ENCODE measurements at regions not wholly inside any gene's neighbourhood (a gene's known extent, or its start where the extent isn't known, plus 50 kb on each side); places are given as distances from the start of the nearest gene placed in this dataset.

DNA sequence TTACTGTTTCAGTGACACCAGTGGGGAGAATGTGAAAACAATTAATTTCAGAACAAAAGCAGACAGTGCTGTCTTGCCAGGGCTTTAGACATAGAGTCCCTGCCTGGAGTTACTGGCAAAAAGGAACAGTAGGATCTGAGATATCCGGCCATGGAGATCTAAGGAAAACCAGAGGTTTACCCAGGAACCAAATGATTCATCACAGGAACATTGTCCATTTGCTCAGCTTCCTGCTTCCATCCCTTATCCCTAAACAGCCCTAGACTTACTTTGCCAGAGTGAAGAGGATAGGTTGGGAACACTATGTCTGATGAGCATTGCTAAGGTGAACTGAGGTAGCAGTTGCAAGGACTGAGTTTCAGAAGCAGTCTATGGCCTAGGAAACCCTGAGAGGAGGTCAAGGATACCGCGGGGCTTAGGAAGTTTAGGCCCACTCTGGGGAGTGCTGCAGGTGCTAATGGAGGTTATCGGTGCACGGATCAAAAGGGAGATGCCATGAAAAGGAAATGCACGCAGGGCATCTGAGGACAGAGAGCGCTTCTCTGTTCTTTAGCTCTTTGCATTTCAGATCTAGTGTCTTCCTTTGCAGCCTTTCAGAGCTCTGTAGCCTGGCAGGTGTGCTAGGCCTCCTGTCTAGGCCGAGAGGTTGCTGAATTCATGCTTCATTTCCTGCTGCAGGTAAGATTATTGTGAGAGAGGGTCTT lies 223.9 kb downstream of the CDCA7 start:
- Histone ChIP-seq H3K36me3 (ENCODE audit: control insufficient read depth, insufficient read depth, low read length) (no peaks in the 10 kb centered on the region), H3K4me3 (replicated peaks; ENCODE audit: low read depth, low read length) (no peak overlapping the region), H3K27me3 (replicated peaks; ENCODE audit: control insufficient read depth, insufficient read depth, low read length) (no peaks in the 10 kb centered on the region)
- no peak for DNase-seq (ENCODE audit: extremely low read depth, insufficient read length)
- TF ChIP-seq, protein P1, sequence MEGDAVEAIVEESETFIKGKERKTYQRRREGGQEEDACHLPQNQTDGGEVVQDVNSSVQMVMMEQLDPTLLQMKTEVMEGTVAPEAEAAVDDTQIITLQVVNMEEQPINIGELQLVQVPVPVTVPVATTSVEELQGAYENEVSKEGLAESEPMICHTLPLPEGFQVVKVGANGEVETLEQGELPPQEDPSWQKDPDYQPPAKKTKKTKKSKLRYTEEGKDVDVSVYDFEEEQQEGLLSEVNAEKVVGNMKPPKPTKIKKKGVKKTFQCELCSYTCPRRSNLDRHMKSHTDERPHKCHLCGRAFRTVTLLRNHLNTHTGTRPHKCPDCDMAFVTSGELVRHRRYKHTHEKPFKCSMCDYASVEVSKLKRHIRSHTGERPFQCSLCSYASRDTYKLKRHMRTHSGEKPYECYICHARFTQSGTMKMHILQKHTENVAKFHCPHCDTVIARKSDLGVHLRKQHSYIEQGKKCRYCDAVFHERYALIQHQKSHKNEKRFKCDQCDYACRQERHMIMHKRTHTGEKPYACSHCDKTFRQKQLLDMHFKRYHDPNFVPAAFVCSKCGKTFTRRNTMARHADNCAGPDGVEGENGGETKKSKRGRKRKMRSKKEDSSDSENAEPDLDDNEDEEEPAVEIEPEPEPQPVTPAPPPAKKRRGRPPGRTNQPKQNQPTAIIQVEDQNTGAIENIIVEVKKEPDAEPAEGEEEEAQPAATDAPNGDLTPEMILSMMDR (IDR thresholded peaks at IDR 0.05; ENCODE audit: insufficient read depth, low read length, poor library complexity, severe bottlenecking) = no peak

DNA sequence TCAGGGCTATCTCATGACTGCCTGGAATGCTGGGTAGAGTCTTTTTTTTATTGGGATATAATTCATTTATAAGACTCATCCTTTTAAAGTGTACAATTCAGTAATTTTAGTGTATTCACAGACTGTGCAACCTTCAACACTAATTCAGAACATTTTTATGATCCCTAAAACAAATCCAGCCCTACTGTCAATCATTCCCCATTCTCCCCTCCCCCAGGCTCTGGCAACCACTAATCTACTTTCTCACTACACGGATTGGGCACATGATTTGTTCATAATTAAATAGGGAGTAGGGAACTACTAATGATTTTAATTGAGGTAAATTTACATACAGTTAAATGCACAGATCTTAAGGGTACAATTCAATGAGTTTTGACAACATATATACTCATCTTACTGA lies 225.7 kb downstream of the CDCA7 start:
- no peak for DNase-seq (ENCODE audit: extremely low read depth, insufficient read length)
- Histone ChIP-seq H3K4me3 (replicated peaks; ENCODE audit: low read depth, low read length) (no peak overlapping the region), H3K27me3 (replicated peaks; ENCODE audit: control insufficient read depth, insufficient read depth, low read length) (0 out of 2 replicates have a peak, but pooled peaks cover 1% of the 10 kb centered on the region), H3K36me3 (ENCODE audit: control insufficient read depth, insufficient read depth, low read length) (no peaks in the 10 kb centered on the region)
- TF ChIP-seq, protein P1 (IDR thresholded peaks at IDR 0.05; ENCODE audit: insufficient read depth, low read length, poor library complexity, severe bottlenecking) = no peak

DNA sequence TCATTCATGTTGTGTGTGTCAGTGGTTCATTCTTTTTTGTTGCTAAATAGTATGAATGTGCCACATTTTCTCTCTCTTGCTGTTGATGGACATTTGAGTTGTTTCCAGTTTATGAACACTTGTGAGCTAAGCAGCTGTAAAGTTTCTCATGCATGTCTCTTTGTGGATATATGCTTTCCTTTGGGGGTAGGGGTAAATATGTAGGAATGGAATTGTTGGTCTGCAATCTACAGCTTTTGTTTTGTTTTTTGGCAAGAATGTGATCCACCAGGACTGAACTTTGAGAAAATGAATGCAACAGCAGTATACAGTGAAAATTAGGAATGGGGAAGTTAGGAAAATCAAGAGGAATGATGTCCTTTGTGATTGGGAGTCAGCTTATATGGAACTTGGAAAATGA lies 226.3 kb downstream of the CDCA7 start:
- H3K36me3 ChIP-seq (ENCODE audit: control insufficient read depth, insufficient read depth, low read length) = no peaks in the 10 kb centered on the region
- DNase-seq (ENCODE audit: extremely low read depth, insufficient read length) = no peak
- TF ChIP-seq, protein P1 (IDR thresholded peaks at IDR 0.05; ENCODE audit: insufficient read depth, low read length, poor library complexity, severe bottlenecking) = no peak
- no peak overlapping the region for H3K4me3 ChIP-seq (replicated peaks; ENCODE audit: low read depth, low read length)
- H3K27me3 ChIP-seq (replicated peaks; ENCODE audit: control insufficient read depth, insufficient read depth, low read length) = 0 out of 2 replicates have a peak, but pooled peaks cover 1% of the 10 kb centered on the region

DNA sequence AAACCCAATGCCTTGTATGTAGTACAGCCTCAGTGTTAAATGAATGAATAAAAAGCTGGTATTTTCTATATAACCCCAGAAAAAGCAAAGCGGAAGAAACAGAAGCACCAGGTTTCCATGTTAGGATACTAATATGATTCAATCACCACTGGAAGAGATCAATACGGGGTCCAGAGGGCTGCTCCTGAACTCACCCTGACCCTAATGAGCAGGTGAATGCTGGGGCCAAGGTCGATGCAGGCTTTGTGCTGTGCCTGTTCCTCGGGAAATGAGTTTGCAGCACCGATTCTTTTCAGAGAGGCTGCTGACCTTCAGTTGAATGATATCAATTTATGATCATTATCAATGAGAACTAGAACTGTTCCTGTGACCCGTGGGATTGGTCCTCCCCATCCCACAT lies 228.5 kb downstream of the CDCA7 start:
- Histone ChIP-seq H3K36me3 (ENCODE audit: control insufficient read depth, insufficient read depth, low read length) (no peaks in the 10 kb centered on the region), H3K27me3 (replicated peaks; ENCODE audit: control insufficient read depth, insufficient read depth, low read length) (0 out of 2 replicates have a peak, but pooled peaks cover 1% of the 10 kb centered on the region), H3K4me3 (replicated peaks; ENCODE audit: low read depth, low read length) (no peak overlapping the region)
- TF ChIP-seq, protein P1 (IDR thresholded peaks at IDR 0.05; ENCODE audit: insufficient read depth, low read length, poor library complexity, severe bottlenecking) = no peak
- DNase-seq (ENCODE audit: extremely low read depth, insufficient read length) = no peak

DNA sequence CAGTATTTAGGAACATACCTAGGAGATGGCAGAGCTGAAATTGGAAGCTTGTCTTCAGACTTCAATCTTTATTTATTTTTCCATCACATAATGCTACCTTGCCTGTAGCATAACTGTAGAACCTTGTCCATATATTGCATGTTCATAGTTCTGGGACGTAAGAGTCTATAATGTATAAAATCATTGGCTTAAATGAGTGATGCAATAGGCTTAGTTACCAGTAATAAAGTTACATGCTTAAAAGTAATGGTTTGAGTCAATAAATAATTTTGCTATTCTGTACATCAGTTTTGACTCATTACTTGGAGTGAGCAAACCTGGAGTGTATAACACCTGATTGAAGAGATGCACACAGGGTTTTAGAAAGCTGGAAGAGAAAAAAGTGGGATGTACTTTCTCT lies 229.3 kb downstream of the CDCA7 start:
- TF ChIP-seq, protein P1 (IDR thresholded peaks at IDR 0.05; ENCODE audit: insufficient read depth, low read length, poor library complexity, severe bottlenecking) = no peak
- H3K4me3 ChIP-seq (replicated peaks; ENCODE audit: low read depth, low read length) = no peak overlapping the region

More for the DNA sequence above, 229.3 kb downstream of the CDCA7 start:
- no peak for DNase-seq (ENCODE audit: extremely low read depth, insufficient read length)
- no peaks in the 10 kb centered on the region for H3K36me3 ChIP-seq (ENCODE audit: control insufficient read depth, insufficient read depth, low read length)
- 0 out of 2 replicates have a peak, but pooled peaks cover 1% of the 10 kb centered on the region for H3K27me3 ChIP-seq (replicated peaks; ENCODE audit: control insufficient read depth, insufficient read depth, low read length)

Data from GM06990 (cell line).